ENCODE measurements at regions not wholly inside any gene's neighbourhood (a gene's known extent, or its start where the extent isn't known, plus 50 kb on each side); places are given as distances from the start of the nearest gene placed in this dataset.

DNA sequence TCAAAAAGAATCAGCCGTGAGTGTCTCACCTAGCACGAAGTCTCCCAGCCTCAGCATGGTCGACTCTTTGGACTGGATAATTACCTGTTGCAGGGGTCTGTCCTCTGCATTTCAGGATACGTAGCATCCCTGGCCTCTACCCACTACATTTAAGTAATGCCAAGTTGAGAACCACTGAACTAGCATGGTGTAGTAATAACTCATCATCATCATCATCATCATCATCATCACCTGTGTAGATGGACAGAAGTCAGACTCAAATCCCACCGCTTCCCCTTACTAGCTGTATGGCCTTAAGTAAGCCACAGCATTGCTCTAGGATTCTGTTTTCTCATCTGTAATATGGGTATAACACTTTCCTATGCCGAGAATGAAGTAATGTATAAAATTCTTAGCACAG is 373.1 kb upstream of the XYLT1 start:
- Histone ChIP-seq H3K27me3 (ENCODE audit: insufficient read depth, low read length) (no peaks in the 10 kb centered on the region), H3K9me3 (ENCODE audit: low read depth, low read length) (no peaks in the 10 kb centered on the region)

DNA sequence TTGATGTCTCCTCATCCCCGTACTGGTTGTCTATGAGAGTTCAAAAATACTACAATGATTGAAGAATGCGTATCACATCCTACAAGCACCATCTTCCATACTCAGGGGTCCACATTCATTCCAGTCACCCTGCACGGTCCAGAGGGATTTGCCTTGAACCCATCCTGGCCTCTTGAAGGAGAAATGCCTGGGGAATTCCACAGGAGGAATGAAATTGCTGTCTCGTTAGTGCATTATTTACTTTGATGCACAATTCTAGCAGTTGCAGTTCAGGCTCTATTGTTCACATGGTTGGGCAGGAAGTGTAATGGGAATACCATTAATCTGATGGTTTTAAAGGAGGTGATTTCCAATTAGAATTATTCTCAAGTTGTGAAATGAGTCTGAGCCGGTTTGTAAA is 369.1 kb upstream of the XYLT1 start:
- no peak overlapping the region for H3K4me2 ChIP-seq (ENCODE audit: insufficient read depth, low read length)
- DNase-seq (ENCODE audit: insufficient read length, low spot score, missing footprints): no peak
- H3K79me2 ChIP-seq (ENCODE audit: insufficient read depth, low read length): no peaks in the 10 kb centered on the region
- no peaks in the 10 kb centered on the region for H3K9me3 ChIP-seq (ENCODE audit: low read depth, low read length)
- no peaks in the 10 kb centered on the region for H4K20me1 ChIP-seq (ENCODE audit: insufficient read depth, low read length)
- H3K4me1 ChIP-seq (ENCODE audit: insufficient read depth, low read length): peaks cover 18% of the 10 kb centered on the region
- no peaks in the 10 kb centered on the region for H3K27me3 ChIP-seq (ENCODE audit: insufficient read depth, low read length)
- no peak overlapping the region for H3K4me3 ChIP-seq (ENCODE audit: insufficient read depth, low read length)
- no peak overlapping the region for H2AFZ ChIP-seq (ENCODE audit: low read length)
- TF ChIP-seq, protein P1, sequence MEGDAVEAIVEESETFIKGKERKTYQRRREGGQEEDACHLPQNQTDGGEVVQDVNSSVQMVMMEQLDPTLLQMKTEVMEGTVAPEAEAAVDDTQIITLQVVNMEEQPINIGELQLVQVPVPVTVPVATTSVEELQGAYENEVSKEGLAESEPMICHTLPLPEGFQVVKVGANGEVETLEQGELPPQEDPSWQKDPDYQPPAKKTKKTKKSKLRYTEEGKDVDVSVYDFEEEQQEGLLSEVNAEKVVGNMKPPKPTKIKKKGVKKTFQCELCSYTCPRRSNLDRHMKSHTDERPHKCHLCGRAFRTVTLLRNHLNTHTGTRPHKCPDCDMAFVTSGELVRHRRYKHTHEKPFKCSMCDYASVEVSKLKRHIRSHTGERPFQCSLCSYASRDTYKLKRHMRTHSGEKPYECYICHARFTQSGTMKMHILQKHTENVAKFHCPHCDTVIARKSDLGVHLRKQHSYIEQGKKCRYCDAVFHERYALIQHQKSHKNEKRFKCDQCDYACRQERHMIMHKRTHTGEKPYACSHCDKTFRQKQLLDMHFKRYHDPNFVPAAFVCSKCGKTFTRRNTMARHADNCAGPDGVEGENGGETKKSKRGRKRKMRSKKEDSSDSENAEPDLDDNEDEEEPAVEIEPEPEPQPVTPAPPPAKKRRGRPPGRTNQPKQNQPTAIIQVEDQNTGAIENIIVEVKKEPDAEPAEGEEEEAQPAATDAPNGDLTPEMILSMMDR (IDR thresholded peaks at IDR 0.05; ENCODE audit: extremely low read depth, low read depth, low read length): no peak
- H3K27ac ChIP-seq (ENCODE audit: low read depth, low read length): no peak overlapping the region
- no peaks in the 10 kb centered on the region for H3K36me3 ChIP-seq (ENCODE audit: insufficient read depth, low read length)

More for the DNA sequence above, 373.1 kb upstream of the XYLT1 start:
- Histone ChIP-seq H3K4me1 (ENCODE audit: insufficient read depth, low read length) (no peaks in the 10 kb centered on the region), H3K27ac (ENCODE audit: low read depth, low read length) (no peak overlapping the region), H2AFZ (ENCODE audit: low read length) (no peak overlapping the region), H3K4me2 (ENCODE audit: insufficient read depth, low read length) (no peak overlapping the region), H4K20me1 (ENCODE audit: insufficient read depth, low read length) (no peaks in the 10 kb centered on the region), H3K79me2 (ENCODE audit: insufficient read depth, low read length) (no peaks in the 10 kb centered on the region), H3K4me3 (ENCODE audit: insufficient read depth, low read length) (no peak overlapping the region), H3K36me3 (ENCODE audit: insufficient read depth, low read length) (no peaks in the 10 kb centered on the region)
- TF ChIP-seq, protein P1 (IDR thresholded peaks at IDR 0.05; ENCODE audit: extremely low read depth, low read depth, low read length): no peak
- DNase-seq (ENCODE audit: insufficient read length, low spot score, missing footprints): no peak

DNA sequence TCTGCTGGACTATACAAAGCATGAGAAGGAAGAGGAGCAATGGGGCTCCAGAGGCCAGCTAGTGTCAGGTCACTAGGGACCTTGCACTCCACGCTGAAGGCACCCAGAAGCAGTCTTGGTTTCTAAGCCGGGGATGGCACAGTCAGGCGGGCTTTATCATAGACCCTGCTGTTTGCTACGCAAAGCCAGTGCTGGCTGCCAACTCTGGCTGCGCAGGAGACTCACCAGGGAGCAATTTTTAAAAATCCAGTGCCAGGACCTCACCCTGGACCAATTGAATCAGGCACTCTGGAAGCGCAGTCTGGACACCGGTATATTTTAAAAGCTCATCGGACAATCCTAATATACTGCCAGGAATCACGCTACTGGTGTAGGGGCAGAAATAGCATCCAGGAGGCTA is 368.5 kb upstream of the XYLT1 start:
- Histone ChIP-seq H3K9me3 (ENCODE audit: low read depth, low read length) (no peaks in the 10 kb centered on the region), H3K27ac (ENCODE audit: low read depth, low read length) (no peak overlapping the region), H2AFZ (ENCODE audit: low read length) (no peak overlapping the region), H3K27me3 (ENCODE audit: insufficient read depth, low read length) (no peaks in the 10 kb centered on the region), H3K4me2 (ENCODE audit: insufficient read depth, low read length) (no peak overlapping the region), H3K4me1 (ENCODE audit: insufficient read depth, low read length) (peaks cover 18% of the 10 kb centered on the region), H3K36me3 (ENCODE audit: insufficient read depth, low read length) (no peaks in the 10 kb centered on the region), H3K4me3 (ENCODE audit: insufficient read depth, low read length) (no peak overlapping the region), H4K20me1 (ENCODE audit: insufficient read depth, low read length) (no peaks in the 10 kb centered on the region), H3K79me2 (ENCODE audit: insufficient read depth, low read length) (no peaks in the 10 kb centered on the region)
- TF ChIP-seq, protein P1 (IDR thresholded peaks at IDR 0.05; ENCODE audit: extremely low read depth, low read depth, low read length): no peak
- no peak for DNase-seq (ENCODE audit: insufficient read length, low spot score, missing footprints)

DNA sequence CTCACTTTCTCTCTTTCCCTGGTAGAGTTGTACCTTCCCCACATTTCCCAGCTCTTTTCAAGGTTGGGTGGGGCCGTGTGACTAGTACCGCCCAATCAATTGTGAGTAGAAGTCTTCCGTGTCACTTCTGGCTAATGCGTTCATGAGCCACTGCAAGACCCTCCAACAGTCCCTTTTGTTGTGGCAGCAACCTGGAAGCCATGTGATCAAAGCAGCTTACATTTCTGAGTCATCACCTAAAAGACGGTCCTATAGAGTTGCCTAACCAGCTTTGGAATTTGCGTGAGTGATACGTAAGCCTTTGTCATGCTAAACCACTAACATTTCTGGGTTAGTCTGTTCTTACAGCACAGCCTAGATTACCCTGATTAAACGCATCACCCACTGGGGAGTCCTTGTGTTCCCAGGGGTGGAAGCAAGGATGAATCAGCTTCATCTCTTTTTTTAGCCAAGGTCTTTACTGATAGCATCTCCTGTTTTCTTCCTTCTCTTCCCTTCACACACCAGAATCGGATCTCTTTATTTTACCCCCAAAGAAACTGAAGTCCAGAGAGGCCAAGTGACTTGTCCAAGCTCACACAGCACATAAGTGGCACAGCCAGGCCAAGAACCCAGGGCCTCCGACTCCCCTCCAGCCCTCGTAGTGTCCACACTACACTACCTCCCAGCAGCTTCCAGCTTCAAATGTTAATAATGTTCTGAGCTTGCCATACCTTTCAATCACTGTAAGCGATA is 366.3 kb upstream of the XYLT1 start:
- H3K4me2 ChIP-seq (ENCODE audit: insufficient read depth, low read length): peak overlapping the region; percentile 41
- H3K79me2 ChIP-seq (ENCODE audit: insufficient read depth, low read length): no peaks in the 10 kb centered on the region
- no peaks in the 10 kb centered on the region for H3K36me3 ChIP-seq (ENCODE audit: insufficient read depth, low read length)
- peak overlapping the region; percentile 18 for H3K4me3 ChIP-seq (ENCODE audit: insufficient read depth, low read length)
- no peaks in the 10 kb centered on the region for H3K9me3 ChIP-seq (ENCODE audit: low read depth, low read length)
- H2AFZ ChIP-seq (ENCODE audit: low read length): peak overlapping the region; percentile 50
- H3K27ac ChIP-seq (ENCODE audit: low read depth, low read length): peak overlapping the region; percentile 90
- H4K20me1 ChIP-seq (ENCODE audit: insufficient read depth, low read length): no peaks in the 10 kb centered on the region
- H3K27me3 ChIP-seq (ENCODE audit: insufficient read depth, low read length): no peaks in the 10 kb centered on the region
- TF ChIP-seq, protein P1 (IDR thresholded peaks at IDR 0.05; ENCODE audit: extremely low read depth, low read depth, low read length): no peak
- DNase-seq (ENCODE audit: insufficient read length, low spot score, missing footprints): peak; percentile 85
- H3K4me1 ChIP-seq (ENCODE audit: insufficient read depth, low read length): peaks cover 18% of the 10 kb centered on the region

Measured in osteoblast (primary cell).